Transverse colon (tissue), 3 donors: ENCODE measurements at regions not wholly inside any gene's neighbourhood (a gene's known extent, or its start where the extent isn't known, plus 50 kb on each side); places are given as distances from the start of the nearest gene placed in this dataset.

Experiments used
- POLR2A ChIP-seq: fragments of 450-650 bp; IDR thresholded peaks from one replicate; pipeline ENCODE4 v1.6.1; 2016; ENCODE audit warnings: antibody characterized with exemption, mild to moderate bottlenecking, moderate library complexity
- TF ChIP-seq, protein P1 (sequence below), 5 experiments: fragments of 200-600 bp in 3 of 5; fragments of 450-650 bp in 2 of 5; sonication (generic) in 3 of 5; IDR thresholded peaks; 1 replicate in 2 of 5; 2 replicates in 3 of 5; pipeline ENCODE4 v1.5.1; 2016 to 2017; ENCODE audit warnings: antibody characterized with exemption in 5 of 5, inconsistent platforms in 3 of 5, mild to moderate bottlenecking in 2 of 5, moderate library complexity in 1 of 5

DNA sequence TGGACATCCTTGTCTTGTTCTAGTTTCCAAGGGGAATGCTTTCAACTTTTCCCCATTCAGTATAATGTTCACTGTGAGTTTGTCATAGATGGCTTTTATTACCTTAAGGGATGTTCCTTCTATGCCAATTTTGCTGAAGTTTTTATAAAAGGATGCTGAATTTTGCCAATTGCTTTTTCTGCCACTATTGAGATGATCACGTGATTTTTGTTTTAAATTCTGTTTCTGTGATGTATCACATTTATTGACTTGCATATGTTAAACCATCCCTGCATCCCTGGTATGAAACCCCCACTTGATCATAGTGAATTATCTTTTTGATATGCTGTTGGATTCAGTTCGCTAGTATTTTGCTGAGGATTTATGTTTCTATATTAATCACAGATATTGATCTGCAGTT is 130.6 kb upstream of the TAB2 start:
- TF ChIP-seq, protein P1, sequence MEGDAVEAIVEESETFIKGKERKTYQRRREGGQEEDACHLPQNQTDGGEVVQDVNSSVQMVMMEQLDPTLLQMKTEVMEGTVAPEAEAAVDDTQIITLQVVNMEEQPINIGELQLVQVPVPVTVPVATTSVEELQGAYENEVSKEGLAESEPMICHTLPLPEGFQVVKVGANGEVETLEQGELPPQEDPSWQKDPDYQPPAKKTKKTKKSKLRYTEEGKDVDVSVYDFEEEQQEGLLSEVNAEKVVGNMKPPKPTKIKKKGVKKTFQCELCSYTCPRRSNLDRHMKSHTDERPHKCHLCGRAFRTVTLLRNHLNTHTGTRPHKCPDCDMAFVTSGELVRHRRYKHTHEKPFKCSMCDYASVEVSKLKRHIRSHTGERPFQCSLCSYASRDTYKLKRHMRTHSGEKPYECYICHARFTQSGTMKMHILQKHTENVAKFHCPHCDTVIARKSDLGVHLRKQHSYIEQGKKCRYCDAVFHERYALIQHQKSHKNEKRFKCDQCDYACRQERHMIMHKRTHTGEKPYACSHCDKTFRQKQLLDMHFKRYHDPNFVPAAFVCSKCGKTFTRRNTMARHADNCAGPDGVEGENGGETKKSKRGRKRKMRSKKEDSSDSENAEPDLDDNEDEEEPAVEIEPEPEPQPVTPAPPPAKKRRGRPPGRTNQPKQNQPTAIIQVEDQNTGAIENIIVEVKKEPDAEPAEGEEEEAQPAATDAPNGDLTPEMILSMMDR (IDR thresholded peaks at IDR 0.05) = no peak
- TF ChIP-seq POLR2A = no peak
